ENCODE measurements at regions not wholly inside any gene's neighbourhood (a gene's known extent, or its start where the extent isn't known, plus 50 kb on each side); places are given as distances from the start of the nearest gene placed in this dataset.

GRCh38 chr4:35080799-35081198, 1163.5 kb downstream of the ARAP2 start:
- Histone ChIP-seq H3K4me2 (ENCODE audit: low read length) (no peak overlapping the region), H3K4me3 (replicated peaks in 1 of 2; ENCODE audit: low read depth in 1 of 2, low read length in 2 of 2) (no peak overlapping the region), H3K27me3 (ENCODE audit: insufficient read depth, low read length) (no peaks in the 10 kb centered on the region), H4K20me1 (ENCODE audit: insufficient read depth) (no peaks in the 10 kb centered on the region), H3K9ac (ENCODE audit: low read length) (no peak overlapping the region), H3K27ac (ENCODE audit: low read depth, low read length) (no peak overlapping the region), H3K9me3 (ENCODE audit: control insufficient read depth in 1 of 2, insufficient read depth in 1 of 2, low read depth in 1 of 2, low read length in 2 of 2) (no peaks in the 10 kb centered on the region), H3K9me2 (ENCODE audit: insufficient read depth) (no peaks in the 10 kb centered on the region), H3K4me1 (ENCODE audit: control insufficient read depth in 1 of 2, insufficient read depth in 2 of 2, low read length in 2 of 2) (no peaks in the 10 kb centered on the region), H2AFZ (ENCODE audit: low read depth, low read length, poor library complexity, severe bottlenecking) (no peak overlapping the region), H3K36me3 (ENCODE audit: control insufficient read depth in 1 of 2, insufficient read depth in 2 of 2, low read length in 2 of 2) (no peaks in the 10 kb centered on the region), H3K79me2 (ENCODE audit: insufficient read depth, low read length) (no peaks in the 10 kb centered on the region)
- POLR2A ChIA-PET: no interaction called here
- TF ChIP-seq POLR2A (IDR thresholded peaks at IDR 0.05; ENCODE audit: borderline replicate concordance, extremely low read depth, insufficient read depth, insufficient read length) (no peak), ATF3 (IDR thresholded peaks at IDR 0.05) (no peak), ZBTB33 (IDR thresholded peaks at IDR 0.05; ENCODE audit: extremely low read depth, insufficient replicate concordance, low read length) (no peak), ZFX (IDR thresholded peaks at IDR 0.05) (no peak), ZNF274 (IDR thresholded peaks at IDR 0.05; ENCODE audit: low read depth, low read length) (no peak), YY1 (IDR thresholded peaks at IDR 0.05; ENCODE audit: extremely low read depth, insufficient replicate concordance, low read depth, low read length) (no peak), CTCF (IDR thresholded peaks at IDR 0.05 in 2 of 3, conservative IDR thresholded peaks at IDR 0.05 in 1 of 3; ENCODE audit: borderline replicate concordance in 1 of 3, insufficient read depth in 1 of 3, low read depth in 2 of 3, low read length in 2 of 3) (no peak), TCF7L2 (IDR thresholded peaks at IDR 0.05; ENCODE audit: borderline replicate concordance, extremely low read depth, insufficient read depth, insufficient read length) (no peak), FOSL1 (IDR thresholded peaks at IDR 0.05; ENCODE audit: low read depth) (no peak), SIN3A (IDR thresholded peaks at IDR 0.05; ENCODE audit: low read depth) (no peak), SP1 (IDR thresholded peaks at IDR 0.05; ENCODE audit: low read depth) (no peak), EZH2 (IDR thresholded peaks at IDR 0.05) (no peak), EZH2phosphoT487 (IDR thresholded peaks at IDR 0.05; ENCODE audit: borderline replicate concordance) (no peak), POLR2AphosphoS5 (IDR thresholded peaks at IDR 0.05; ENCODE audit: low read depth, low read length) (no peak), CEBPB (IDR thresholded peaks at IDR 0.05; ENCODE audit: low read depth) (no peak), EGR1 (IDR thresholded peaks at IDR 0.05; ENCODE audit: low read depth) (no peak), CBX3 (IDR thresholded peaks at IDR 0.05; ENCODE audit: low read depth) (no peak), SRF (IDR thresholded peaks at IDR 0.05; ENCODE audit: low read depth) (no peak), RAD21 (IDR thresholded peaks at IDR 0.05; ENCODE audit: low read depth) (no peak)
- no peak for DNase-seq (ENCODE audit: low read depth, low spot score)
- RAD21 ChIA-PET (ENCODE audit: low non-redundant PET in 1 of 2, low total read pairs in 2 of 2, uncharacterized antibody in 2 of 2, unreplicated experiment in 2 of 2): no interaction called here
- intact Hi-C loops (cut with micrococcal nuclease): no loop called here
- BruUV-seq (replicated peaks): no TSS peak
- no peak for ATAC-seq
- CTCF ChIA-PET: no interaction called here

Measured in HCT116 (cell line).